Lower leg skin (tissue), 4 donors: ENCODE measurements at regions not wholly inside any gene's neighbourhood (a gene's known extent, or its start where the extent isn't known, plus 50 kb on each side); places are given as distances from the start of the nearest gene placed in this dataset.
"Not testable (repeated sequence)": the region's sequence is repeated elsewhere in the genome, so short reads cannot be mapped to it uniquely, and the experiment has no call there.

Experiments used
- DNase-seq, 2 donors: peaks; one replicate each; pipeline ENCODE4 v3.0.0-alpha.2; 2019; ENCODE audit warnings: low spot score in 2 of 2
- H3K4me3 ChIP-seq: fragments of 200-600 bp; sonication (generic); 2 replicates; pipeline ENCODE4 v1.5.1; 2017; ENCODE audit warnings: mild to moderate bottlenecking, low read depth; ENCODE audit not compliant: poor library complexity, severe bottlenecking
- CTCF ChIP-seq, 3 donors: fragments of 450-650 bp; IDR thresholded peaks; one replicate each; pipeline ENCODE4 v1.5.1; 2016; ENCODE audit warnings: antibody characterized with exemption in 3 of 3, mild to moderate bottlenecking in 3 of 3, moderate library complexity in 2 of 3
- POLR2A ChIP-seq, 2 donors: fragments of 450-650 bp; IDR thresholded peaks; one replicate each; pipeline ENCODE4 v1.6.1; 2016 to 2017; ENCODE audit warnings: antibody characterized with exemption in 2 of 2, mild to moderate bottlenecking in 1 of 2, moderate library complexity in 1 of 2
- WGBS, 2 donors: methylation state at CpG; one replicate each; pipeline ENCODE4 v1.1.5; 2018; 5-methylcytosine and 5-hydroxymethylcytosine counted together
- intact Hi-C: fragments of 100-400 bp; cut with DNase I; formaldehyde crosslinking; loops from one replicate; pipeline ENCODE4 v1.15.0; 2023; ENCODE audit warnings: low total_unique reads

DNA sequence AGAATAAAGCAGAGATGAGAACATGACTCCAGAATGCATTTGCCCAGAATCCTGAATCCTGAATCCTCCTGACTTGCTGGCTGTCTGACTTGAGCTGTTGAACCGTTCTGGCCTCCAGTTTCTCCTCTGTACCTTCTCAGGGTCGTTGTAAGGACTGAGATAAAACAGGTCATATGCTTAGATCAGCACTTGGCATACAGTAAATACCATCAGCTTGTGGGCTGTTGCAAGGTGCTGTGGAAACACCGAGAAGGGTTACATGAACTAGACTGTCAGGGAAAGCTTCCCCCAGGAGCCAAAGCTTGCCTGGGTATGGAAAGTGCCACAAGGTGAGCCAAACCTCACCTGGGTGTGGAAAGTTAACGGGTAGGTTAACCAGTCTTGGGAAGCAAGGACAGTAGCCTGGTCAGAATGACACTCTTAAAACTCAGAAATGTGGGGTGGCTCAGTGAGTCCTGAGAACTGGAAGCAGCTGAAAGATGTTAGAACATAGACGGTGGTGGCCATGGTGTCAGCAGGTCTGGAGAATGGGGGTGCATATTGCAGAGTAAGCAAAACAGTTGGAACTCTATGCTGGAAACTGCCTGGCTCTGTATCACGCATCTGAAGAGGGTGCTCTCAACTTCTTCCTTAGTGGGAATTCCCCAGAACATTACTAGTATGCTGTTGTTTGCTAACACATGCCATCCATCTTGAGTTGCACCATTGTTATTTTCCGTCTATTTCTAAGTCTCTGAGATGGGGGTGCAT is 105.3 kb upstream of the DYRK2 start:
- TF ChIP-seq POLR2A (IDR thresholded peaks at IDR 0.05) (no peak), CTCF (IDR thresholded peaks at IDR 0.05) (no peak)
- 65 to 67% methylated on average over 7 of the region's 7 CpGs for WGBS, 2 donors

DNA sequence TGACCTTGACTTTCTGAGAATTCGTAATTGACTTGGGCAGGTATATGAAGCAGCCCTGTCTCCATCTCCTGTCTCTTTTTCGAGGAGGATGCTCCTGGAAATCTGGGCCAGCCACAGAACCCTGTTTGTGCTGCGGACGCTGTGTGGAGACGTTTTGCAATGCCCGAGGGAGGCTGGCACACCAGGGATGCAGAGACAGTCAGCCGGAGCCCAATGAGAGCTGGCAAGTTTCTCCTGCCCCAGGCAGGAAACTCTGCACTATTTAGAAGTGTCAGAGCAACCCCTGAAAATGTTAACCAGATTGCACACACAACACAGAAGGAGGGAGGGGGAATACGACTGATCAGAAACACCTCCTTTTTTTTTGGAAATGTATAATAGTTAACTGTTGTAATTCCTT is 103.2 kb upstream of the DYRK2 start:
- DNase-seq, result no peak
- H3K4me3 ChIP-seq, result no peak overlapping the region
- intact Hi-C loops, result no loop called here
- WGBS, 2 donors, result 27 to 39% methylated on average over 8 of the region's 8 CpGs
- TF ChIP-seq CTCF (IDR thresholded peaks at IDR 0.05), result no peak
- TF ChIP-seq POLR2A (IDR thresholded peaks at IDR 0.05), result no peak

More for the DNA sequence above, 105.3 kb upstream of the DYRK2 start:
- intact Hi-C loops, result no loop called here
- no peak overlapping the region for H3K4me3 ChIP-seq
- no peak for DNase-seq

DNA sequence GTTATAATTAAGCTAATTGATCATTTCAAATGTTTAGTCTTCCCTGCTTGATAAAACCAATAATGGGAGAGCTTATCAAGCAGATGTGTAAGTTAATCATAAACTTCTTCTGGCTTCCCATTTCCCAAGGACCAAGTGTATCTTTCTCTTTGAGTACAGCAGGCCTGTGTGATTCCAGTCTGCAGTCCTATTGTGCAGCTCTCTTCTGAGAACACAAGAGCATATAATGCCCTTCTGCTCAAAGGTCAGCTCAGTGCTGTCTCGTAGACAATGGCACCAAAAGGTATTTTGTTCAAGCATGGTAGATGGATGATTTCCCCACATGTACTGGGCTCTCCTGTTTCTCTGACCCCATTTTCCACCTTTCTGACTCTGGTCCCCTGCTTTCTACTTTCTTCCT is 101.8 kb upstream of the DYRK2 start:
- TF ChIP-seq POLR2A (IDR thresholded peaks at IDR 0.05) (no peak), CTCF (IDR thresholded peaks at IDR 0.05) (no peak)
- intact Hi-C loops, result no loop called here

DNA sequence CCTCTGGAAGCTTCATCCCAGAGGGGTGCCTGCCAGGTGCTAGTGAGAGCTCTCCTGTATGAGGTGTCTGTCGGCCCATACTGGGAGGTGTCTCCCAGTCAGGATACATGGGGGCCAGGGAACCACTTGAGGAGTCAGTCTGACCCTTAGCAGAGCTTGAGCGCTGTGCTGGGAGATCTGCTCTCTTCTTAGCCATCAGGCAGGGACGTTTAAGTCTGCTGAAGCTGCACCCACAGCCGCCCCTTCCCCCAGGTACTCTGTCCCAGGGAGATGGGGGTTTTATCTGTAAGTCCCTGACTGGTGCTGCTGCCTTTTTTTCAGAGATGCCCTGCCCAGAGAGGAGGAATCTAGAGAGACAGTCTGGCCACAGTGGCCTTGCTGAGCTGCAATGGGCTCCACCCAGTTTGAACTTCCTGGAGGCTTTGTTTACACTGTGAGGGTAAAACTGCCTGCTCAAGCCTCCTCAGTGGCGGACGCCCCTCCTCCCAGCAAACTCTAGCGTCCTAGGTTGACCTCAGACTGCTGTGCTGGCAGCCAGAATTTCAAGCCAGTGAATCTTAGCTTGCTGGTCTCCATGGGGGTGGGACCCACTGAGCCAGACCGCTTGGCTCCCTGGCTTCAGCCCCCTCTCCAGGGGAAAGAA is 93.3 kb upstream of the DYRK2 start:
- peak in 1 of 2 donors; percentile 25 for DNase-seq
- 73 to 82% methylated on average over 6 to 8 of the region's 8 CpGs for WGBS, 2 donors
- intact Hi-C loops, H3K4me3 ChIP-seq: not testable (repeated sequence)

More for the DNA sequence above, 101.8 kb upstream of the DYRK2 start:
- DNase-seq, result no peak
- 83 to 96% methylated on average over 1 of the region's 1 CpG for WGBS, 2 donors
- H3K4me3 ChIP-seq, result no peak overlapping the region

- no peak for TF ChIP-seq CTCF (IDR thresholded peaks at IDR 0.05)
- no peak for DNase-seq
- intact Hi-C loops, result no loop called here
- H3K4me3 ChIP-seq, result no peak overlapping the region
- WGBS, 2 donors, result 93 to 94% methylated on average over 3 of the region's 3 CpGs
Measured at GRCh38 chr12:67558775-67559174, 89.8 kb upstream of the DYRK2 start.

DNA sequence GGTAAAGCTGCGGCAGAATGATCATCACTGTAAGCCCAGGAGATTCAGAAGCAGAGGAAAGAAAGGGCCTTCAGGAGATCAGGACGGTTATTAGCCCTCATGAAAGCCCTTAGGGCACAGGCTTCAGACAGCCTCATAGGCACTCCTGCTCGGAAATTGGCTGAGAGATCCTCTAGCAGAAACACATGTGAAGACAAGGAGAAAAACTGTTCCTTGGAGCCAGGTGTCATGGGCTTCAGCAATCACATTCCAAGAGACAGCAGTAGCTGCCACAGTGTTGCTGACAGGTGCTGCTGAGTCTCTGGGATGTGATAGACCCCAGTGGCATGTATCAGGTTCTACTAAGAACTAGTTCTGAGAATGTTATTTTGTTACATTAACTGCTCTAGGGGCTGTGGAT is 88.8 kb upstream of the DYRK2 start:
- intact Hi-C loops, result no loop called here
- TF ChIP-seq POLR2A (IDR thresholded peaks at IDR 0.05), result no peak
- DNase-seq, result no peak
- WGBS, 2 donors, result 68 to 70% methylated on average over 3 of the region's 3 CpGs
- no peak overlapping the region for H3K4me3 ChIP-seq
